Erythroblast (primary cell): ENCODE measurements at regions not wholly inside any gene's neighbourhood (a gene's known extent, or its start where the extent isn't known, plus 50 kb on each side); places are given as distances from the start of the nearest gene placed in this dataset.
"Not testable (repeated sequence)": the region's sequence is repeated elsewhere in the genome, so short reads cannot be mapped to it uniquely, and the experiment has no call there.

Source experiments
- DNase-seq, 2 experiments: peaks; one replicate each; lab custom pipeline; 2025; lab: John Stamatoyannopoulos, UW
- GATA1 ChIP-seq: IDR thresholded peaks from 2 replicates; pipeline ENCODE4 v1.6.1; 2011; ENCODE audit warnings: low read depth, mild to moderate bottlenecking, control low read depth, low read length, moderate library complexity
- POLR2A ChIP-seq: IDR thresholded peaks from 2 replicates; pipeline ENCODE4 v1.6.1; 2011; ENCODE audit warnings: mild to moderate bottlenecking, low read length

- TF ChIP-seq POLR2A (no peak), GATA1 (no peak)
- no peak for DNase-seq
These were observed 264.3 kb upstream of the RNF32 start for GRCh38 chr7:156376317-156376716.

- no peak for DNase-seq
- TF ChIP-seq GATA1 (no peak), POLR2A (no peak)
These were observed 266.2 kb upstream of the RNF32 start for GRCh38 chr7:156374335-156374734.

DNA sequence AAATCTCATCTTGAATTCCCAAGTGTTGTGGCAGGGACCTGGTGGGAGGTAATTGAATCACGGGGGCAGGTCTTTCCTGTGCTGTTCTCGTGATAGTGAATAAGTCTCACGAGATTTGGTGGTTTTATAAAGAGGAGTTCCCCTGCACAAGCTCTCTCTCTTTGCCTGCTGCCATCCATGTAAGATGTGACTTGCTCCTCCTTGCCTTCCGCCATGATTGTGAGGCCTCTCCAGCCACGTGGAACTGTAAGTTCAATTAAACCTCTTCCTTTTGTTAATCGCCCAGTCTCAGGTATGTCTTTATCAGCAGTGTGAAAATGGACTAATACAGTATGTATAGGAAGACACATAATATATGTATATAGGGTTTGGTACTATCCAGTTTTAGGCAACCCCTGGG is 270.6 kb upstream of the RNF32 start:
- DNase-seq: not testable (repeated sequence)

- no peak for TF ChIP-seq GATA1
- TF ChIP-seq POLR2A: no peak
- DNase-seq: no peak
These were observed 272.3 kb upstream of the RNF32 start for GRCh38 chr7:156368053-156368843.

GRCh38 chr7:156363751-156364150 is 276.8 kb upstream of the RNF32 start:
- no peak for TF ChIP-seq GATA1
- no peak for TF ChIP-seq POLR2A
- no peak for DNase-seq

DNA sequence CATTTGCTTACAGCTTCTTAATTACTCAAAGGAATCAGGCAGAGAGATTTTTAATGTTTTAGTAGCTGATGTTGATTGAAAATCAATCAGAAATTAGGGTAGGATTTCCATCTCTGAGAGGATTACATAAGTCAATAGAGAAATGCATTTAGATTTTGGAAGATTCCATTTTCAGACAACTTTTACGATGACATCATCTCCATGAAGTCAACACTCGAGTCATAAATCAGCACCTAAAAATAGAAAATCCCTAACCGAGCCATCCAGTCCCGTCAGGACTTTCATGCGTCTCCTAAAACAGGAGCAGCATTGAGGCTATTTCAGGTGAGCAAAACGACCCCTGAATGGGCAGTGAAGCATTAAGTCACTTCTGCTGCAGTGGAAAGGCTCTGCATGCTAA is 279.7 kb upstream of the RNF32 start:
- DNase-seq: no peak
- TF ChIP-seq POLR2A: no peak
- no peak for TF ChIP-seq GATA1

DNA sequence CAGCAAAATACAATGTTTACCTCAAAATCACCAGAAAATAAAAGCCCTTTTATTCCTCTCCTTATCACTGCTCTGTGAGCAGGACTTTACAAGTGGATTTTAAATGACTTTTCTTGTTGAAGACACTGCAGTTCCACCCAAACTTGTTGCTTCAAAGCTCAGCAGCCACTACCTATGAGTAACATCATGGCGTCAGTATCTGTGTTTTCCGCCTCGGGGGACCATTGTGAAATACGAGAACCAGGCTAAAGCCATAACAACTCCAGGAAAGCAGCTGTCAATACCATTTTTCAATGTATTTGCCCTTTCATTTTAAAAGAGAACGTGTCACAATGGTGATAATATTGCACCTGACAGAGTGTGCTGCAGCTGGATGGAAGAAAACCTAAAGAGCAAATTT is 284.0 kb upstream of the RNF32 start:
- TF ChIP-seq POLR2A: no peak
- TF ChIP-seq GATA1: no peak
- no peak for DNase-seq

- DNase-seq: no peak
- TF ChIP-seq GATA1 (no peak), POLR2A (no peak)
These were observed 287.2 kb upstream of the RNF32 start for GRCh38 chr7:156353352-156353751.

DNA sequence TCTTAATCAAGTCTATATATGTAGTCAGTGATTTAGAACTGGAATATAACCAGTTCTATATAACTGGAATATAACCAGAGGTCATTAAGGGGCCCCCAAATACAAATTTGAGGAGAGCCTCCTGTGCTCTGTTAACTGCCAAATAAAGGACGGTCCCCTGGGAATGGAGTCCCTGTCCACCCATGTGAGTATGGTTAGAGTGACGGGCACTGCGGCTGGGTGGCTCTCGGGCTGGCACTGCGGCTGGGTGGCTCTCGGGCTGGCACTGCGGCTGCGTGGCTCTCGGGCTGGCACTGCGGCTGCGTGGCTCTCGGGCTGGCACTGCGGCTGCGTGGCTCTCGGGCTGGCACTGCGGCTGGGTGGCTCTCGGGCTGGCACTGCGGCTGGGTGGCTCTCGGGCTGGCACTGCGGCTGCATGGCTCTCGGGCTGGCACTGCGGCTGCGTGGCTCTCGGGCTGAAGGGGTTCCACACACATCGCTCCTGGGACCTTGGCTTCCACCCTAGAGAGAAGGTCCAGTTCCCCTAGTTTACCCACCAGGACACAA is 292.8 kb upstream of the RNF32 start:
- not testable (repeated sequence) for DNase-seq

DNA sequence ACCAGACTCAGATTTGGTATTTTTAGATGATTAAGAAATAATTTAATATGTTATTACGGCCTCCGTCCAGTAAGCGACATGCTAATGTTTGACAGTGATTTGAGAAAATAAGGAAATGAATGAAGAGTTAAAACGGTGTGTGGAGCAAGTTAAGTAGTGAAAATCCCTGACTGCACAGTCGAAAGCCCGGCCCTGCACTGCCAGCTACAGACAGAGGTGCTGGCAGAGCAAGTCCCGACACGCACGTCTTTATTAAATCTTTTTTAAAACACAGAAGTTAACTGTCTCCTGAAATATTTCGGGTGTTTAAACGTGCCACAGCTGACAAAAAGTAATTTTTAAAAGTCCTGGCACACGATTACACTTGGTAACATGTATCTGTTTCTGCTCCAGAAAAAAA is 293.4 kb upstream of the RNF32 start:
- no peak for TF ChIP-seq POLR2A
- DNase-seq: no peak

DNA sequence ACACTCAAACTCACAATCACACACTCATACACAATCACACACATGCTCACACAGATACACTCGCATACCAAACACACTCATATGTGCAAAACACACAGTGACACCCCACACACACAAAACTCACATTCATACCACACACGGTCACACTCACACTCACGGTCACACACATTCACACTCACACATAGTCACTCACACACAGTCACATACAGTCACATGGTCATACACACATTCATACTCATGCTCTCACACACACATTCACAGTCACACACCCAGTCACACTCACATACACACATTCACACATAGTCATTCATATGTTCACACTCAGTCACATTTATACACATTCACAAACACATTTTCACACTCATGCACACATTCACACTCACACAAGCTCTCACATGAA is 296.0 kb upstream of the RNF32 start:
- no peak for DNase-seq
- no peak for TF ChIP-seq POLR2A
- TF ChIP-seq GATA1: no peak

DNA sequence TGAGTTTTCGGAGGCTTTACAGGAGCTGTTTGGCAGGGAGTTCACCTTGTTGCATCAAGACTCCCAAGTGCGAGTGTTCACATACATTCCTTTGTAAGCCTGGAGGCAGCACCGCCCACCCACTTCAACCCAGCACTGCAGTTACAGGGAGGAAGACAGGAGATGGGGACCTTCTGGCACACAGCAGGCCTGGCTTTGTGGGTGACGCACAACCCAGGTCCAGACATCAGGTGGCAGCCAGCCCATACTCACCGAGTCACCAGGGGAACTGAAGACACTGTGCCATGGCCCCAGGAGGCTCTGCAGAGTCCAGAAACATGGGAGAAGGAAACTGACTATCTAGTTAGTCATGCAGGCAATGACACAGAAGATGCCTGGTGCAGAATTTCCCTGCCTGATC is 305.9 kb upstream of the RNF32 start:
- TF ChIP-seq POLR2A (no peak), GATA1 (no peak)

GRCh38 chr7:156327916-156328315 is 312.7 kb upstream of the RNF32 start:
- no peak for DNase-seq
- TF ChIP-seq POLR2A (no peak), GATA1 (no peak)

More for the DNA sequence above, 305.9 kb upstream of the RNF32 start:
- DNase-seq: no peak

DNA sequence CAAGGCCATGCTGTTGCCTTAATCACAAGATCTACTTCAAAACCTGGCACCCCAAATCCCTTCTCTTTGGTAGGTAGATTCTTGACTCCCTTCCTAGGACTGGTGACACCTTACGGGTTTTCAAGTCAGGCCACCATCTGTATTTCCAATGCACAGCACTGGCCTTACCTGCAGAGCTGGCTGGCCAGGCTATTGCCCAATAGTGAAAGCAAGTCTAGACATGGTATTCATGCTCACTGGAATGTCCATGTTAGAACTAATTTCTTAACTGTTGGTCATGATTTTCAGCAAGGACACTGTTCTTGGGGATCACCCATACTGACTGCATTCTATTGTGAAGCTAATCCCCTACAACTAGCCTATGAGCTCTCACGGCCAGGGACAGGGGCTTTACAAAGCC is 313.1 kb upstream of the RNF32 start:
- TF ChIP-seq POLR2A (no peak), GATA1 (no peak)
- DNase-seq: no peak

DNA sequence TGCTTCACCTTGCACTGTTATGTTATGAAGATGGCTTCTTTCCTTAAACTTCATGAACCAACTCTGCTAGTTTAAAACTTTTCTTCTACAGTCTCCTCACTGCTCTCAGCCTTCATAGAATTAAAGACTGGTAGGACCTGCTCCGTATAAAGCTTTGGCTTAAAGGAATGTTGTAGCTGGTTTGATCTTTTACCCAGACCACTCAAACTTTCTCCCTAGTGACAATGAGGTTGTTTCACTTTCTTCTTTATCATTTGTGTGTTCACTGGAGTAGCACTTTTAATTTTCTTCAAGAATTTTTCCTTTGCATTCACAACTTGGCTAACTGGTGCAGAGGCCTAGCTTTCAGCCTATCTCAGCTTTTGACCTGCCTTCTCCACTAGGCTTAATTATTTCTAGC is 316.4 kb upstream of the RNF32 start:
- DNase-seq: no peak
- TF ChIP-seq GATA1 (no peak), POLR2A (no peak)

GRCh38 chr7:156321430-156321829 is 319.1 kb upstream of the RNF32 start:
- DNase-seq: not testable (repeated sequence)
